Keratinocyte (primary cell): ENCODE measurements at regions not wholly inside any gene's neighbourhood (a gene's known extent, or its start where the extent isn't known, plus 50 kb on each side); places are given as distances from the start of the nearest gene placed in this dataset.

ENCODE experiments used
- CTCF ChIP-seq, 3 experiments: IDR thresholded peaks in 1 of 3; conservative IDR thresholded peaks in 1 of 3; optimal IDR thresholded peaks in 1 of 3; 2 replicates in 2 of 3; 3 replicates in 1 of 3; pipeline versions ENCODE3 to v1.5.1; 2011; ENCODE audit warnings: low read length in 3 of 3, mild to moderate bottlenecking in 3 of 3, moderate library complexity in 2 of 3, control low read depth in 1 of 3, inconsistent platforms in 1 of 3; ENCODE audit not compliant: insufficient read depth in 2 of 3; ENCODE audit errors: extremely low read depth in 1 of 3
- EZH2 ChIP-seq: IDR thresholded peaks from one replicate; pipeline ENCODE4 v1.6.1; 2012; ENCODE audit warnings: inconsistent platforms, mild to moderate bottlenecking, low read length, moderate library complexity

- TF ChIP-seq EZH2 (no peak), CTCF (optimal IDR thresholded peaks at IDR 0.05 in 1 of 3, IDR thresholded peaks at IDR 0.05 in 1 of 3, conservative IDR thresholded peaks at IDR 0.05 in 1 of 3; ENCODE audit: extremely low read depth in 1 of 3, insufficient read depth in 2 of 3, low read length in 3 of 3) (no peak)
Observed at GRCh38 chr1:208332774-208333126, 88.6 kb upstream of the PLXNA2 start.
